ENCODE measurements at regions not wholly inside any gene's neighbourhood (a gene's known extent, or its start where the extent isn't known, plus 50 kb on each side); places are given as distances from the start of the nearest gene placed in this dataset.

- no peak for DNase-seq
These were observed 143.1 kb upstream of the ZNF236 start for GRCh38 chr18:76679259-76679658.

GRCh38 chr18:76678248-76678647, 144.1 kb upstream of the ZNF236 start:
- DNase-seq = no peak

- DNase-seq = no peak
These were observed 147.8 kb upstream of the ZNF236 start for GRCh38 chr18:76674596-76674995.

- DNase-seq = no peak
These were observed 148.8 kb upstream of the ZNF236 start for GRCh38 chr18:76673281-76674185.

GRCh38 chr18:76672627-76673026, 149.7 kb upstream of the ZNF236 start:
- no peak for DNase-seq

- DNase-seq = no peak
These were observed 151.6 kb upstream of the ZNF236 start for GRCh38 chr18:76670564-76671288.

- no peak for DNase-seq
These were observed 153.8 kb upstream of the ZNF236 start for GRCh38 chr18:76668546-76668945.

- no peak for DNase-seq
These were observed 154.2 kb upstream of the ZNF236 start for GRCh38 chr18:76668119-76668518.

GRCh38 chr18:76667603-76668002, 154.8 kb upstream of the ZNF236 start:
- no peak for DNase-seq

- no peak for DNase-seq
These were observed 159.7 kb upstream of the ZNF236 start for GRCh38 chr18:76662626-76663025.

GRCh38 chr18:76660571-76661192, 161.7 kb upstream of the ZNF236 start:
- no peak for DNase-seq

- DNase-seq = no peak
These were observed 163.6 kb upstream of the ZNF516 start for GRCh38 chr18:76658627-76659026.

- DNase-seq = no peak
These were observed 162.9 kb upstream of the ZNF516 start for GRCh38 chr18:76657911-76658470.

- no peak for DNase-seq
These were observed 162.1 kb upstream of the ZNF516 start for GRCh38 chr18:76656925-76657827.

GRCh38 chr18:76654577-76654976, 159.5 kb upstream of the ZNF516 start:
- no peak for DNase-seq

- DNase-seq = no peak
These were observed 152.3 kb upstream of the ZNF516 start for GRCh38 chr18:76647322-76647721.

- DNase-seq = no peak
These were observed 149.5 kb upstream of the ZNF516 start for GRCh38 chr18:76644580-76644979.

GRCh38 chr18:76643996-76644395, 149.0 kb upstream of the ZNF516 start:
- no peak for DNase-seq

- DNase-seq = no peak
These were observed 148.2 kb upstream of the ZNF516 start for GRCh38 chr18:76643199-76643598.

- no peak for DNase-seq
These were observed 145.4 kb upstream of the ZNF516 start for GRCh38 chr18:76640438-76640837.

- no peak for DNase-seq
These were observed 139.5 kb upstream of the ZNF516 start for GRCh38 chr18:76634564-76634963.

- DNase-seq = no peak
These were observed 138.7 kb upstream of the ZNF516 start for GRCh38 chr18:76633588-76634269.

Data from 8988T (cell line).